DMS79 (cell line): ENCODE measurements at regions not wholly inside any gene's neighbourhood (a gene's known extent, or its start where the extent isn't known, plus 50 kb on each side); places are given as distances from the start of the nearest gene placed in this dataset.

ENCODE experiments used
- DNase-seq: peaks from one replicate; lab custom pipeline; 2025; lab: John Stamatoyannopoulos, UW

GRCh38 chr3:107969994-107970819 is 120.6 kb downstream of the CD47 start:
- peak; percentile 16 for DNase-seq

GRCh38 chr3:107969525-107969924 is 121.3 kb downstream of the CD47 start:
- no peak for DNase-seq

- no peak for DNase-seq
These were observed 124.6 kb downstream of the CD47 start for GRCh38 chr3:107966276-107966675.

- DNase-seq, result no peak
These were observed 125.6 kb downstream of the CD47 start for GRCh38 chr3:107965136-107965655.

- DNase-seq, result no peak
These were observed 127.2 kb downstream of the CD47 start for GRCh38 chr3:107963581-107963980.

GRCh38 chr3:107962946-107963345 is 127.9 kb downstream of the CD47 start:
- no peak for DNase-seq

GRCh38 chr3:107962037-107962436 is 128.8 kb downstream of the CD47 start:
- no peak for DNase-seq

GRCh38 chr3:107959550-107960154 is 131.2 kb downstream of the CD47 start:
- DNase-seq, result no peak

GRCh38 chr3:107958146-107958545 is 132.7 kb downstream of the CD47 start:
- no peak for DNase-seq

GRCh38 chr3:107956991-107957900 is 133.6 kb downstream of the CD47 start:
- no peak for DNase-seq

GRCh38 chr3:107954845-107955244 is 136.0 kb downstream of the CD47 start:
- DNase-seq, result no peak

GRCh38 chr3:107953722-107954121 is 137.1 kb downstream of the CD47 start:
- DNase-seq, result no peak

- DNase-seq, result no peak
These were observed 139.7 kb downstream of the CD47 start for GRCh38 chr3:107951126-107951525.

- DNase-seq, result no peak
These were observed 140.4 kb downstream of the CD47 start for GRCh38 chr3:107950417-107950816.

- DNase-seq, result no peak
These were observed 141.3 kb downstream of the CD47 start for GRCh38 chr3:107949394-107949970.

- DNase-seq, result no peak
These were observed 143.6 kb downstream of the CD47 start for GRCh38 chr3:107947203-107947602.

GRCh38 chr3:107946700-107947099 is 144.1 kb downstream of the CD47 start:
- DNase-seq, result no peak

GRCh38 chr3:107945417-107946094 is 145.3 kb downstream of the CD47 start:
- DNase-seq, result no peak

GRCh38 chr3:107943786-107944523 is 146.9 kb downstream of the CD47 start:
- no peak for DNase-seq

- DNase-seq, result no peak
These were observed 147.7 kb downstream of the CD47 start for GRCh38 chr3:107942951-107943749.
